ENCODE measurements at regions not wholly inside any gene's neighbourhood (a gene's known extent, or its start where the extent isn't known, plus 50 kb on each side); places are given as distances from the start of the nearest gene placed in this dataset.
"Not testable (repeated sequence)": the region's sequence is repeated elsewhere in the genome, so short reads cannot be mapped to it uniquely, and the experiment has no call there.

DNA sequence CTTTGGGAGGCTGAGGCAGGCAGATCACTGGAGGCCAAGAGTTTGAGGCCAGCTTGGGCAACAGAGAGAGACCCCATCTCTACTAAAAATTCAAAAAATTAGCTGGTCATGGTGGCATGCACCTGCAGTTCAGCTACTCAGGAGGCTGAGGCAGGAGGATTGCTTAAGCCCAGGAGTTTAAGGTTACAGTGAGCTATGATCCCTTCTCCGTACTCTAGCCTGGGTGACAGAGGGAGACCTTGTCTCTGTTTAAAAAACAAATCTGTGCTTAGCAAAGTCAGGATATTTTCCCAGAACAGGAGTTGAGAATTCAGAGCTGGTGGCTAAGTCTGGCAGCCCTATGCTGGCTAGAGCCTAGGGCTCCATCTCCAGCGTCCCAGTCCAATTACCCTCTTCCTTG, 142.9 kb upstream of the PZP start:
- Histone ChIP-seq H3K36me3 (replicated peaks; ENCODE audit: control insufficient read depth, insufficient read depth, low read length) (no peaks in the 10 kb centered on the region), H3K27me3 (ENCODE audit: control insufficient read depth, insufficient read depth, low read length) (no peaks in the 10 kb centered on the region), H3K4me3 (ENCODE audit: insufficient read depth, low read depth, low read length) (no peak overlapping the region)
- no peak for DNase-seq

DNA sequence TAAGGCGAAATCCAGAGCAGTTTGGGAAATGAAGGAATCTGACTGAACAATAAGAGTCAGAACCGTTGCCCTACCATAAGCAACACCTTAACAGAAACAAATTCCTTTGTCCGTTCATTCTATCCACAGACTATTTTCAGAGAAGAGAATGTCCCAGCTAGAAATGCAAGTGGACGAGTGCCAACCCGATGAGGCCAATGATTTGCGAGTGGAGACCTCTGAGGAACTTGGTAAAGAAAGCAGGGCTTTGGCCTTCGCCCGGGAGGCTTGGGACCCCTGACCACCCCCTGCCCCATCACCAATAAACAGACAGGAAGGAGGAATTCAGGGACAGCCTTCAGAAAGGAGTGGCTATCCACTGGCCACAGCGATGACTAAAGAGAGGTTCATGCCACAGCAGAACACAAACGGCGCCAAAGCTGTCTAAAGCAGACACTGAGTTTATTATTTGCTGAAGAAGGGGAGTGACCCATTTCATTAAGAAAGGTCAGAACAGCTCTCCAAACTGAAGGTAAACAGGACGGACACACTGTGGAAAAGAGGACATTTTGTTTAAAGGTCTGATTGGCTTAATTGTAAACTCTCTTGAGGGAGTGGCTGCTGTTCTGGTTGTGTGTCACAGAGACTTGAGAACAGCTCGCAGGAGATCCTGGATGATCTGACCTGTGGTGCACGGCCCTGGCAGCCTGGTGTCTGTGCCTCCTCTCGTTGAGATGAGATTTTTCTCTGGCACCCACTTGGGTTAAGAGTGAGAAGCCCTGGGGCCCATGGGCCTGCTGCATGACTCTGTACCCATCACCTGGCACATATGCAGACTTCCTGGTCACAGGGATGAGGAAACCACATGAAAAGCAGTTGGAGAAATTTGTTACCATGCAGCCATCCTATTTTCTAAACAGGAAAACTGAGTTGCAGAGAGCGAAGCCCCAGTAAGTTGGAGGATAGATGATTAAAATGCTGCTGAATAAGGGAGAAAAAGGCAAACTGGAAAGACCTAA, 142.0 kb upstream of the PZP start:
- Histone ChIP-seq H3K4me3 (ENCODE audit: insufficient read depth, low read depth, low read length) (no peak overlapping the region), H3K27me3 (ENCODE audit: control insufficient read depth, insufficient read depth, low read length) (no peaks in the 10 kb centered on the region), H3K36me3 (replicated peaks; ENCODE audit: control insufficient read depth, insufficient read depth, low read length) (no peaks in the 10 kb centered on the region)
- no peak for DNase-seq

- H3K4me3 ChIP-seq (ENCODE audit: insufficient read depth, low read depth, low read length) = no peak overlapping the region
- H3K36me3 ChIP-seq (replicated peaks; ENCODE audit: control insufficient read depth, insufficient read depth, low read length) = no peaks in the 10 kb centered on the region
- H3K27me3 ChIP-seq (ENCODE audit: control insufficient read depth, insufficient read depth, low read length) = no peaks in the 10 kb centered on the region
- DNase-seq = no peak
Observed at GRCh38 chr12:9348906-9349518, 140.8 kb upstream of the PZP start.

GRCh38 chr12:9347328-9348127, 139.3 kb upstream of the PZP start:
- DNase-seq = no peak
- H3K4me3 ChIP-seq (ENCODE audit: insufficient read depth, low read depth, low read length) = no peak overlapping the region
- H3K27me3 ChIP-seq (ENCODE audit: control insufficient read depth, insufficient read depth, low read length) = no peaks in the 10 kb centered on the region
- H3K36me3 ChIP-seq (replicated peaks; ENCODE audit: control insufficient read depth, insufficient read depth, low read length) = no peaks in the 10 kb centered on the region

- no peak for DNase-seq
- no peak overlapping the region for H3K4me3 ChIP-seq (ENCODE audit: insufficient read depth, low read depth, low read length)
- H3K27me3 ChIP-seq (ENCODE audit: control insufficient read depth, insufficient read depth, low read length) = no peaks in the 10 kb centered on the region
- no peaks in the 10 kb centered on the region for H3K36me3 ChIP-seq (replicated peaks; ENCODE audit: control insufficient read depth, insufficient read depth, low read length)
Observed at GRCh38 chr12:9346866-9347327, 138.7 kb upstream of the PZP start.

DNA sequence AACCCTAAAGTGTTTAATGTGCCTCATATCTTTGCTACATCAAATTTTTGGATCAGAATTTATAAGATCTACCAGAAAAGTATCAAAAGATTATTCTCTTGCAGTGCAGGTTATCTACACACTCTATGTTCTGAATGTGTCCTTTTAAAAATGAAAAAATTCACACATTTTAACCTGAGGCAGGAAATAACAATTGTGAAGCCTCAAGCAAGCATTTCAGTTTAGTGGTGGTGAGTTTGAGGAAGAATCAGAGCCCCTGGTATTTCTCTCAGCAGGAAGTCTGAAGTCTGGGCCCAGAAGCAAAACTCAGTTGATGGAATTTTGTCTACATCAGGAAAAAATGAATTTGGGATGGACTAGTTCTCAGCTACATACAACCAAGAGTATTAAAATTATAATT, 137.0 kb upstream of the PZP start:
- Histone ChIP-seq H3K4me3 (ENCODE audit: insufficient read depth, low read depth, low read length) (no peak overlapping the region), H3K27me3 (ENCODE audit: control insufficient read depth, insufficient read depth, low read length) (no peaks in the 10 kb centered on the region), H3K36me3 (replicated peaks; ENCODE audit: control insufficient read depth, insufficient read depth, low read length) (no peaks in the 10 kb centered on the region)
- no peak for DNase-seq

DNA sequence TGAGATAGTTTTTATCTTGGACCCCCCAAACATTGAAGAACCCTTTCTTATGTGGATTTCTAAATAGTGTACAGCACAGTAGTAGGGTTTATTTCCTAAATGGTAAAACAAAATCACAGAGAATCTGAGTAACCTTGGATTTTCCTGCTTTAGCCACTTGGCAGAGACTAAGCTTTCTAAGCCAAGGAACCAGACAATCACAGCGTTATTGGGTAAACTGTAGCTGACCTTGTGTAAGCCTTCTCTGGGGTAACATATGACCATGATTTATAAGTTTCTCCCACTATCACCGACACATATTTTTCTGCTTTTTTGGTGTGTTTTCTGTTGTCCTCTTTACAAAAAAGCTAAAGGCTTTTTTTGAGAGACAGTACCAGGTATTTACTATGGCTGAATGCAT, 136.3 kb upstream of the PZP start:
- DNase-seq = no peak
- H3K27me3 ChIP-seq (ENCODE audit: control insufficient read depth, insufficient read depth, low read length) = no peaks in the 10 kb centered on the region
- H3K4me3 ChIP-seq (ENCODE audit: insufficient read depth, low read depth, low read length) = no peak overlapping the region
- no peaks in the 10 kb centered on the region for H3K36me3 ChIP-seq (replicated peaks; ENCODE audit: control insufficient read depth, insufficient read depth, low read length)

DNA sequence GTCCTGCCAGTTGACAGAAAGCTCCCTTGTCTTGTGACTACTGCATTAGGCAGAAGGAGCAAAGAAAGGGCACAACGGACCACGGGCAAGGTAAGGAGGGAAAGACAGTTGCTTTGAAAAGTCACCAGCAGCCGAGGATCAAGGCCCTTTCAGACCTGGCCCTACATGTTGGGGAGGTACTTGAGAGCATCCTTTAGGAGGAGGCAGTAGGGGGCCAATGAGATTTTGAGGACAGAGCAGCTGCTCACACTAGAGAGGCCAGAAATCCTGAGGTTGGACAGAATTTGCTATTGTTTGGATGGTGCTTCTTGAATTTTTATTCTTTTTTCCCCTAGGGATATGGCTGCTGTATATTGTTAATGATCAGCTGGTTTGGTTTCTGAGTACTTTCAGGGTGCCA, 135.5 kb upstream of the PZP start:
- Histone ChIP-seq H3K36me3 (replicated peaks; ENCODE audit: control insufficient read depth, insufficient read depth, low read length) (no peaks in the 10 kb centered on the region), H3K4me3 (ENCODE audit: insufficient read depth, low read depth, low read length) (no peak overlapping the region), H3K27me3 (ENCODE audit: control insufficient read depth, insufficient read depth, low read length) (no peaks in the 10 kb centered on the region)
- DNase-seq = no peak

GRCh38 chr12:9342614-9343353, 134.6 kb upstream of the PZP start:
- Histone ChIP-seq H3K4me3 (ENCODE audit: insufficient read depth, low read depth, low read length) (no peak overlapping the region), H3K36me3 (replicated peaks; ENCODE audit: control insufficient read depth, insufficient read depth, low read length) (no peaks in the 10 kb centered on the region), H3K27me3 (ENCODE audit: control insufficient read depth, insufficient read depth, low read length) (no peaks in the 10 kb centered on the region)
- no peak for DNase-seq

- Histone ChIP-seq H3K4me3 (ENCODE audit: insufficient read depth, low read depth, low read length) (no peak overlapping the region), H3K27me3 (ENCODE audit: control insufficient read depth, insufficient read depth, low read length) (no peaks in the 10 kb centered on the region), H3K36me3 (replicated peaks; ENCODE audit: control insufficient read depth, insufficient read depth, low read length) (no peaks in the 10 kb centered on the region)
- DNase-seq = no peak
Observed at GRCh38 chr12:9341260-9341585, 133.0 kb upstream of the PZP start.

DNA sequence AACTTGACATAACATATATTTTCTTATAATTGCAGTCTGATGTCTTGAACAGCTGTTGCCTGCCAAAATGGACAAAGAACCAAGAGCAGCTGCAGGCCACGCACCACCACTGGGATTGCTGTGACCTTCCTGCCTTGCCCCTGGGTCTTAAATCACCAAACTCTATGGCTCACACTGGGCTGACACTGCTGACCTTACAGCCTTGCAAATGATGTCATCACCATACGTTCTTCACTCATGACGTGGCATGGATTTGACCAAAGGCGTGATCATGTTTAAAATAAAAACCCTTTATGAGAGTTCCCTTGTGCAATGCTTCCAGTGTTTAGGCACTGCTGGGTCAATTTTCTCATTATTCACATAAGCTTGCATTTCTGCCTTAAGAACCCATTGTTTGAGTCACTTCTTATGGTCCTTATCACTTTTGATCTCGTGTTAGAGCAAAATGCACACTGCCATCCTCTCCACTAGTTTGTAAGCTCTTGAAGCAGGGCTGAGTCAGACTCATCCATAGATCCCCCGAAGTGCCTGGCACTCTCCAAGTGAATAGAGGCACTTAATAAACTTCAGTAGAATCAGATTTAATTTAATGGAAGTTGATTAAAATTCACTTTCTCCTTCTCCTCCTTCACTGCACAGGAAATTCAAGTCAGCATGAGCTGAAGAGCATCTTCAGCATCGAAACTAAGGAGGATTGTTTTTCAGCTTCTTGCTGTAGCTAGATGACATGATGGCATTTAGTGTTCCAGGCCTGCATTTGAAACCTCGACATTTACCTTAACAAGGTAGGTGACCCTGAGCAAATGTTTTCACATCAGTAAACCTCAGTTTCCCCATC, 132.4 kb upstream of the PZP start:
- no peak overlapping the region for H3K4me3 ChIP-seq (ENCODE audit: insufficient read depth, low read depth, low read length)
- no peak for DNase-seq
- no peaks in the 10 kb centered on the region for H3K27me3 ChIP-seq (ENCODE audit: control insufficient read depth, insufficient read depth, low read length)
- no peaks in the 10 kb centered on the region for H3K36me3 ChIP-seq (replicated peaks; ENCODE audit: control insufficient read depth, insufficient read depth, low read length)

DNA sequence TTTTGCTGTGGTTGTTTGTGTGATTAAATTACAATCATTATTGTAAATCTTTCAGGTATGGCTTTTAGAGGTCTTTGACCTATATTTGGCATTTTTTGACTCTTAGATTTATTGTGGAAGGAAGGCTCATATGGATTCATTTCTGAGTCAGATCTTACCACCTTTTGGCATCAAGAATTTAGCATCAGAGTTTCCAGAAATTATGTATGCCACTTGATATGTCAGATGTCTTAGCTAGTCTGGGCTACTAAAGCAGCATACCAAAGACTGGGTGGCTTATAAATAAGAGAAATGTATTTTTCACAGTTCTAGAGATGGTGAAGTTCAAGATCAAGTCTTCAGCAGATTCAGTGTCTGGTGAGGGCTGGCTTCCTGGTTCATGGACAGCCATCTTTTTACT, 129.5 kb upstream of the PZP start:
- Histone ChIP-seq H3K27me3 (ENCODE audit: control insufficient read depth, insufficient read depth, low read length) (no peaks in the 10 kb centered on the region), H3K36me3 (replicated peaks; ENCODE audit: control insufficient read depth, insufficient read depth, low read length) (no peaks in the 10 kb centered on the region), H3K4me3 (ENCODE audit: insufficient read depth, low read depth, low read length) (no peak overlapping the region)
- no peak for DNase-seq

DNA sequence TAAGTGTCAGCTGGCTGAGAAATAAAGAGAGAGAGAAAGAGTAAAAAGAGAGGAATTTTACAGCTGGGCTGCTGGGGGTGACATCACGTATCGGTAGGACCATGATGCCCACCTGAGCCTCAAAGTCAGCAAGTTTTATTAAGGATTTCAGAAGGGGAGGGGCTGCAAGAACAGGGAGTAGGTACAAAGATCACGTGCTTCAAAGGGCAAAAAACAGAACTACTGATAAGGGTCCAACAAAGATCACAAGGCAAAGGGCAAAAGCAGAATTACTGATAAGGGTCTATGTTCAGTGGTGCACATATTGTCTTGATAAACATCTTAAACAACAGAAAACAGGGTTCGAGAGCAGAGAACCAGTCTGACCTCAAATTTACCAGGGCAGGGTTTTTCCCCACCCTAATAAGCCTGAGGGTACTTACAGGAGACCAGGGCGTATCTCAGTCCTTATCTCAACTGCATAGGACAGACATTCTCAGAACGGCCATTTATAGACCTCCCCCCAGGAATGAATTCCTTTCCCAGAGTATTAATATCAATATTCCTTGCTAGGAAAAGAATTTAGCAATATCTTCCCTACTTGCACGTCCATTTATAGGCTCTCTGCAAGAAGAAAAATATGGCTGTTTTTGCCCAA, 128.3 kb upstream of the PZP start:
- not testable (repeated sequence) for DNase-seq; H3K27me3 ChIP-seq (ENCODE audit: control insufficient read depth, insufficient read depth, low read length); H3K36me3 ChIP-seq (replicated peaks; ENCODE audit: control insufficient read depth, insufficient read depth, low read length); H3K4me3 ChIP-seq (ENCODE audit: insufficient read depth, low read depth, low read length)
